Glomerular visceral epithelial cell (primary cell): ENCODE measurements at regions not wholly inside any gene's neighbourhood (a gene's known extent, or its start where the extent isn't known, plus 50 kb on each side); places are given as distances from the start of the nearest gene placed in this dataset.
A peak's percentile ranks its signal among the peaks of the same experiment; 100 is the strongest.
"Not testable (repeated sequence)": the region's sequence is repeated elsewhere in the genome, so short reads cannot be mapped to it uniquely, and the experiment has no call there.

Source experiments
- DNase-seq: peaks from one replicate; pipeline ENCODE4 v3.0.0-alpha.2; 2016; ENCODE audit errors: extremely low spot score

- DNase-seq = no peak
These were observed 293.6 kb downstream of the TDRD3 start for GRCh38 chr13:60690604-60691003.

GRCh38 chr13:60689571-60689970 is 292.6 kb downstream of the TDRD3 start:
- DNase-seq = no peak

DNA sequence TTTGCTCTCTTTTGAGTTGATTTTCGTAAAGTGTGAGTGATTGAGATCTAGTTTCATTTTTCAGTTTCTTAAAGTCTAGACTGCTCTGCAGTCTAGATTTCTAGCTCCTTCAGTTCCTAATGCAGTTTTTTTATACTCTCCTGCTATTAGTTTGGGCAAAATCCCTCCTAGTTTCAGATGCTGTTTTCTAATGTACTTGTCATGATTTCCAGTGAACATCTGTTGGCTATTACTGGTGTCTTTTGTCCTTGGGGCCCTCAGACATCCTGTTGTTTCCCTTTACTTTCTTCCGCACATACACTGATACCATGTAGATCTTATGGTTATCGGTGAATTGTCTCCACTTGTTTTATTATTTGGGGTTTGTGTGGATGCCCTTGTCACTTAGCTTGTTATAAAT is 292.1 kb downstream of the TDRD3 start:
- DNase-seq = no peak

DNA sequence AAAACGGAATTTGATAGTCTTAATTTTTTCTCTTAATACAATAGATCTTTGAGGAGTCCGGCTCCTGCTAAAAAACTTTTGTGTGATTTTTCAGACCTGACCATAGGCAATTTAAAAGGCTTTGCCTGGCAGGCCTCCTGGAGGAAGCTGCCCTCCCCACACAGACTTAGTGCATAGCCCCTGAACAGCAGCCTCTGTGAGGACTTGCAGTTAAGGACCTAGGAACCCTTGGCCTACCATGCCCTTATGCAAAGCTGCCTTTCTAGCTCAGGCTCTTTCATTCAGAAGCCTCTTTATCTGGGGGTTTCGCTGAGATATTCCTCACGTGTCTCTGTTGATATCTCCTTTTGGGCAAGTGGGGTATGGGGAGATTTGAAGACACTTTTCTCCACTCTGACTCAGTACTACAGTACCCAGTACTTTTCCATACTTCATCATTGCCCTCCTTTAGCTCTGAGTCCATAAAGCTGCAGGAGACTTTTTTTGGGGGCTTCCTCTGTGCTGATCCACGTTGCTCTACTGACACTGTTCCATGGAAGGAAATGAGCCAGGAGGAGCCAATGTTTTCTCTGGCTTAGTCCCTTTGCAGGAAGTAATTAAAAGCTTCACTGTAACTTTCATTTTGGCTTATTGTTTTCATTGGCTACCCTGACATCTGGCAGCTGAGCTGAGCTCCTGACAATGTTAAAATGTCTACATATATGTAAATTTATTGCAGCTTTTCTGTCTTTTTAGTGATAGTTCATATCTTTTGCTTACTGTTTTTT is 283.1 kb downstream of the TDRD3 start:
- DNase-seq = no peak

DNA sequence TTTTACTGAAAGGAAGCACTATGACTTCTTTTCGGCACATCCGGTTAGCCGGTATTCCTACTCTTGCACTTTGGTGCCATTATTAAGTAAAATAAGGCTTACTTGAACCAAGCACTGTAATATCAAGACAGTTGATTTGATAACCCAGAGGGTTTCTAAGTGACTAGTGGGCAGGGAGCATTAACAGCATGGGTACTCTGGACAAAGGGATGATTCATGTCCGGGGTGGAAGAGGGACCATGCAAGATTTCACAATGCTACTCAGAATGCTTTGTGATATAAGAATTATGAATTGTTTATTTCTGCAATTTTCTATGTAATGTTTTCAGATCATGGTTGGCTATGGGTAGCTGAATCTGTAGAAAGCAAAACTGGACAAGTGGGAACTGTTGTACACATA is 282.1 kb downstream of the TDRD3 start:
- DNase-seq = no peak

DNA sequence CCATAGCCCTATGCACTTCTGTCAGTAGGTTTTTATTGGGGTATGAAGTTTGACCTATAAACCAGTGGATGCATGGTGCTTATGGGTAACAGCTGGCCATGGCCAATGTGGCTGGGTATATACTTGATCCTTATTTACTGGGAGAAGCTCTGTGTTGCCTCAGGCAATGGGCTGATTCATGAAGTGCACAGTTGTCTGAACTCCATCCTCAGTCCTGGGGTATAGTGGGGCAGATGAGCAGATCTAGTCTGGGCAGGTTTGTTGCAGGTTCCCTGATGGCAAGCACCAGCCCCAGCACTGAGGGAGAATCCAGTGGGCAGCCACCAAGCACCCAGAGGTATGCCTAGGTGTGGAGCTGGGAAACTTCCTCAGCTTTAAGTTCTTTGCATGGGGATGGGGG is 274.4 kb downstream of the TDRD3 start:
- DNase-seq = no peak

DNA sequence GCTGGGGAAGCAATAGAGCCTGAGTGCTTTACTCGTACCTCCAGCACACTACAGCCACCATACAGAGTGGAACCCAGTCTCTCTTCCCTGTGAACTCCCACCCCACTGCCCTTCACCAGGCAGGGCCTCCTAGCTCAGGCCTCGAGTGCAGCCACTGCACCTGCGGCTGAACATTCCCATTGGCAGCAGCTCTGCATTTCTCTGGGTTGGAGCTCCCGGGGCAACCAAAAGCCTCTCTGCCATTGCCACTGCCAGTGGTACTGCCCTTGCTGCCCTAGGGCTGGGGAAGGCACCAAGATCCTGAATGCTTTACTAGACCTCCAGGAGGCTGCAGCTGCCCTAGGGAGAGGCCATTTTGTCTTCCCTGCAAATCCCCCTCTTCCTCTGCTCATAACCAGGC is 266.8 kb downstream of the TDRD3 start:
- DNase-seq = no peak

GRCh38 chr13:60662595-60662994 is 265.6 kb downstream of the TDRD3 start:
- DNase-seq = no peak

- no peak for DNase-seq
These were observed 264.5 kb downstream of the TDRD3 start for GRCh38 chr13:60661521-60661920.

DNA sequence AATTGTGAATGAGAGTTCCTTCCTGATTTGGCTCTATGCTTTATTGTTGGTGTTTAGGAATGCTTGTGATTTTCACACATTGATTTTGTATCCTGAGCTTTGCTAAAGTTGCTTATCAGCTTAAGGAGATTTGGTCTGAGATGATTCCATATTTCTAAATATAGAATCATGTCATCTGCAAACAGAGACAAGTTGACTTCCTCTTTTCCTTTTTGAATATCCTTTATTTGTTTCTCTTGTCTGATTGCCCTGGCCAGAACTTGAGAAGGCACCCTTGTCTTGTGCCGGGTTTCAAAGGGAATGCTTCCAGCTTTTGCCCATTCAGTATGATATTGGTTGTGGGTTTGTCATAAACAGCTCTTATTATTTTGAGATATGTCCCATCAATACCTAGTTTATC is 260.6 kb downstream of the TDRD3 start:
- DNase-seq = not testable (repeated sequence)

GRCh38 chr13:60655256-60655655 is 258.2 kb downstream of the TDRD3 start:
- no peak for DNase-seq

GRCh38 chr13:60654415-60654814 is 257.4 kb downstream of the TDRD3 start:
- DNase-seq = peak; percentile 46

GRCh38 chr13:60647547-60647946 is 250.5 kb downstream of the TDRD3 start:
- no peak for DNase-seq

- no peak for DNase-seq
These were observed 249.6 kb downstream of the TDRD3 start for GRCh38 chr13:60646620-60647019.

DNA sequence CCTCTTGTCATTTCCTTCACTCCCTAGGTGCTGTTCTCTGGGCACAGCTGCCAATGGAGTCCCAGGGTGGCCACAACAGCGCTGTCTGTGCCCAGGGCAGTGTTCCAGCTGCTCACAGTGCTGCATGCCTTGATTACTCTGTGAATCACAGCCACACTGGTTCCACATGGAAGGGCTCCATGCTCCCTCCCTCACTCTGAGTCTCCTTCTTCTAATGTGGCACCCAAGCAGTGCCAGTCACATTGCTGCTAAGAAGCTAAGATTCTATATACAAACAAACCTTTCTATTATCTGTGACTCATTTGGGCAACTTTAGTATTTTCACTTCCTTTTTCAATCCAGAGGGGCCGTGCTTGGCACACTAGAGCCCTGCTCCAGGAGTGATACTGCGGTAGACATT is 248.7 kb downstream of the TDRD3 start:
- peak; percentile 57 for DNase-seq

- peak; percentile 30 for DNase-seq
These were observed 245.5 kb downstream of the TDRD3 start for GRCh38 chr13:60642552-60642951.

DNA sequence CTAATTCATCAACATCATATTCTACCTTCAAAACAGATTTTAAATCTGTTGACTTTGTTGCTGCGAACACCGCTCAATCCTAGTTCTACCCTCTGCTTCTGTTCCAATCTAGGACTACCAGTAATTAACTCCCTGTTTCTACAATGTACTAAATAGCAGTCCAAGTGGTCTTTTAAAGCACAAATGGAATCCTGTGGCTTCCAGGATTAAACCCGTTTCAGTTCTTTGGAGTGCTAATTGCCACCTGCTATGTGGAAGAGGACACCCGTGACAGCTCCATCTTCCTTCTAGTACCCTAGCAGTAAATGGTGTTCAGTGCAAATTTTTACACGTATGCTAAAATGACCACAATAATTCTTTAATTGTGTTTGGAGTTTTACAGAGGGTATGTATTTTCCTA is 232.1 kb downstream of the TDRD3 start:
- DNase-seq = no peak

- DNase-seq = peak; percentile 38
These were observed 230.2 kb downstream of the TDRD3 start for GRCh38 chr13:60627071-60627686.
